ENCODE measurements at regions not wholly inside any gene's neighbourhood (a gene's known extent, or its start where the extent isn't known, plus 50 kb on each side); places are given as distances from the start of the nearest gene placed in this dataset.

GRCh38 chr7:41835976-41836530 is 133.2 kb upstream of the INHBA start:
- TF ChIP-seq CUX1 (IDR thresholded peaks at IDR 0.05; ENCODE audit: insufficient replicate concordance, low read depth, low read length) (no peak), YY1 (IDR thresholded peaks at IDR 0.05; ENCODE audit: low read depth, low read length) (no peak), POLR2AphosphoS5 (IDR thresholded peaks at IDR 0.05; ENCODE audit: low read length) (no peak), FOXM1 (IDR thresholded peaks at IDR 0.05; ENCODE audit: low read depth, low read length) (no peak), EZH2 (IDR thresholded peaks at IDR 0.05; ENCODE audit: borderline replicate concordance, control insufficient read depth, low read depth, low read length) (no peak), RAD51 (IDR thresholded peaks at IDR 0.05) (no peak), NR2C2 (IDR thresholded peaks at IDR 0.05; ENCODE audit: borderline replicate concordance, control insufficient read depth, insufficient read length, low read depth) (no peak), CTCF (IDR thresholded peaks at IDR 0.05 in 2 of 3, conservative IDR thresholded peaks at IDR 0.05 in 1 of 3; ENCODE audit: control insufficient read depth in 2 of 3, extremely low read depth in 1 of 3, insufficient read depth in 1 of 3, low read depth in 3 of 3, low read length in 3 of 3) (no peak), ELK1 (IDR thresholded peaks at IDR 0.05; ENCODE audit: low read depth, low read length) (no peak), FOS (IDR thresholded peaks at IDR 0.05; ENCODE audit: borderline replicate concordance, extremely low read depth, insufficient read length) (no peak)
